CD14-positive monocyte (primary cell): ENCODE measurements at regions not wholly inside any gene's neighbourhood (a gene's known extent, or its start where the extent isn't known, plus 50 kb on each side); places are given as distances from the start of the nearest gene placed in this dataset.

Experiments
- DNase-seq, 3 donors: peaks; one replicate each; pipeline ENCODE4 v3.0.0-alpha.2; 2011 to 2022
- H2AFZ ChIP-seq: 2 replicates; pipeline ENCODE4 v1.6.0; 2012; ENCODE audit warnings: mild to moderate bottlenecking, low read depth, low read length, inconsistent platforms; ENCODE audit not compliant: insufficient read depth, poor library complexity, severe bottlenecking
- H3K27ac ChIP-seq, 2 donors: 1 replicate in 1 of 2; 2 replicates in 1 of 2; pipeline ENCODE4 v1.5.1; 2012 to 2013; ENCODE audit warnings: low read length in 2 of 2, control low read depth in 1 of 2, inconsistent platforms in 1 of 2, low read depth in 1 of 2, mild to moderate bottlenecking in 1 of 2
- H3K27me3 ChIP-seq, 2 donors: one replicate each; pipeline versions ENCODE4 v1.6.0 to v1.6.1; 2011 to 2013; ENCODE audit warnings: low read length in 2 of 2; ENCODE audit not compliant: control insufficient read depth in 2 of 2, insufficient read depth in 2 of 2
- H3K36me3 ChIP-seq, 2 donors: replicated peaks in 1 of 2; 1 replicate in 1 of 2; 2 replicates in 1 of 2; pipeline versions ENCODE4 v1.5.1 to v1.6.1; 2012 to 2013; ENCODE audit warnings: low read length in 2 of 2, control low read depth in 1 of 2, inconsistent platforms in 1 of 2, mild to moderate bottlenecking in 1 of 2; ENCODE audit not compliant: insufficient read depth in 2 of 2, control insufficient read depth in 1 of 2
- H3K4me1 ChIP-seq, 2 donors: 1 replicate in 1 of 2; 2 replicates in 1 of 2; pipeline versions ENCODE4 v1.5.1 to v1.6.1; 2012 to 2013; ENCODE audit warnings: low read length in 2 of 2, control low read depth in 1 of 2, inconsistent platforms in 1 of 2, mild to moderate bottlenecking in 1 of 2, moderate library complexity in 1 of 2; ENCODE audit not compliant: insufficient read depth in 2 of 2, control insufficient read depth in 1 of 2
- H3K4me2 ChIP-seq: replicated peaks from 2 replicates; pipeline ENCODE3; 2012; ENCODE audit warnings: low read length, moderate library complexity, mild to moderate bottlenecking; ENCODE audit not compliant: poor library complexity, severe bottlenecking; ENCODE audit errors: extremely low read depth
- H3K4me3 ChIP-seq, 3 experiments: fragments of 200-600 bp in 1 of 3; sonication (generic) in 1 of 3; replicated peaks in 1 of 3; 1 replicate in 2 of 3; 2 replicates in 1 of 3; pipeline ENCODE4 v1.5.1; 2011 to 2013; ENCODE audit warnings: low read length in 3 of 3, mild to moderate bottlenecking in 3 of 3, control low read depth in 2 of 3, low read depth in 2 of 3, inconsistent platforms in 1 of 3, moderate library complexity in 1 of 3
- H3K79me2 ChIP-seq: 2 replicates; pipeline ENCODE4 v1.6.0; 2012; ENCODE audit warnings: mild to moderate bottlenecking, control low read depth, inconsistent platforms, low read length, moderate library complexity; ENCODE audit not compliant: insufficient read depth
- H3K9ac ChIP-seq: 2 replicates; pipeline ENCODE4 v1.6.0; 2017; ENCODE audit warnings: low read length, mild to moderate bottlenecking; ENCODE audit not compliant: insufficient read depth, poor library complexity, severe bottlenecking
- H3K9me3 ChIP-seq, 2 donors: replicated peaks in 1 of 2; 1 replicate in 1 of 2; 2 replicates in 1 of 2; pipeline versions ENCODE4 v1.5.1 to v1.6.1; 2012 to 2013; ENCODE audit warnings: low read length in 2 of 2, control low read depth in 1 of 2; ENCODE audit not compliant: control insufficient read depth in 1 of 2, insufficient read depth in 1 of 2
- H4K20me1 ChIP-seq: 2 replicates; pipeline ENCODE4 v1.6.0; 2012; ENCODE audit warnings: mild to moderate bottlenecking, low read length, control low read depth, moderate library complexity; ENCODE audit not compliant: insufficient read depth
- H3K27ac Mint-ChIP-seq, 7 donors: one replicate each; pipeline ENCODE4 v1.8.0; 2020; ENCODE audit warnings: mild to moderate bottlenecking in 7 of 7, mixed read lengths in 7 of 7, moderate library complexity in 6 of 7, inconsistent platforms in 2 of 7
- H3K27me3 Mint-ChIP-seq, 3 donors: one replicate each; pipeline ENCODE4 v1.8.0; 2021 to 2022; ENCODE audit warnings: low read depth in 3 of 3, mild to moderate bottlenecking in 3 of 3, mixed read lengths in 3 of 3, moderate library complexity in 3 of 3, inconsistent platforms in 1 of 3
- H3K36me3 Mint-ChIP-seq, 2 donors: one replicate each; pipeline ENCODE4 v1.8.0; 2020; ENCODE audit warnings: mixed read lengths in 2 of 2, inconsistent platforms in 1 of 2, mild to moderate bottlenecking in 1 of 2
- H3K4me1 Mint-ChIP-seq: one replicate; pipeline ENCODE4 v1.8.0; 2020; ENCODE audit warnings: mild to moderate bottlenecking, mixed read lengths
- H3K4me3 Mint-ChIP-seq, 2 donors: one replicate each; pipeline ENCODE4 v1.8.0; 2020; ENCODE audit warnings: mild to moderate bottlenecking in 2 of 2, mixed read lengths in 2 of 2, moderate library complexity in 1 of 2
- H3K9me3 Mint-ChIP-seq, 7 donors: one replicate each; pipeline ENCODE4 v1.8.0; 2020 to 2022; ENCODE audit warnings: mixed read lengths in 7 of 7, mild to moderate bottlenecking in 6 of 7, moderate library complexity in 6 of 7, inconsistent platforms in 2 of 7
- CTCF ChIP-seq: fragments of 200-600 bp; IDR thresholded peaks from one replicate; pipeline ENCODE4 v1.8.0; 2022; ENCODE audit warnings: antibody characterized with exemption, mild to moderate bottlenecking
- WGBS: methylation state at CpG from one replicate; pipeline ENCODE4 v1.1.5; 2013; ENCODE audit warnings: missing lambda C conversion rate; ENCODE audit not compliant: insufficient coverage; 5-methylcytosine and 5-hydroxymethylcytosine counted together
- intact Hi-C, 2 donors: fragments of 100-400 bp; cut with micrococcal nuclease; formaldehyde crosslinking; loops; one replicate each; pipeline versions ENCODE4 v1.15.0 to v1.15.1; 2023

GRCh38 chr21:23881783-23882182, 1725.5 kb downstream of the MRPL39 start:
- H3K4me3 Mint-ChIP-seq = no peak overlapping the region
- Histone ChIP-seq H3K27ac (no peak overlapping the region), H3K36me3 (no peaks in the 10 kb centered on the region), H3K9me3 (peaks cover 0 to 2% of the 10 kb centered on the region in 2 donors), H3K4me1 (no peaks in the 10 kb centered on the region), H3K9ac (no peak overlapping the region), H3K27me3 (no peaks in the 10 kb centered on the region), H4K20me1 (no peaks in the 10 kb centered on the region), H3K79me2 (no peaks in the 10 kb centered on the region), H3K4me2 (no peak overlapping the region), H3K4me3 (no peak overlapping the region), H2AFZ (no peak overlapping the region)
- peaks cover 0 to 1% (median 0%) of the 10 kb centered on the region in 3 donors for H3K27me3 Mint-ChIP-seq
- H3K36me3 Mint-ChIP-seq = no peaks in the 10 kb centered on the region
- TF ChIP-seq CTCF = no peak
- H3K27ac Mint-ChIP-seq = no peak overlapping the region
- DNase-seq = no peak
- H3K9me3 Mint-ChIP-seq = peaks cover 1 to 15% (median 8%) of the 10 kb centered on the region in 7 donors
- intact Hi-C loops = no loop called here
- no CpG with 5 or more reads among the region's 4 CpGs for WGBS
- H3K4me1 Mint-ChIP-seq = no peaks in the 10 kb centered on the region

- DNase-seq = no peak
- no peaks in the 10 kb centered on the region for H3K79me2 ChIP-seq
- no peaks in the 10 kb centered on the region for H3K4me1 ChIP-seq
- H3K36me3 ChIP-seq = no peaks in the 10 kb centered on the region
- H3K9ac ChIP-seq = no peak overlapping the region
- no peak overlapping the region for H3K27ac ChIP-seq
- no peaks in the 10 kb centered on the region for H3K9me3 ChIP-seq
- Mint-ChIP-seq H3K27me3 (peaks cover 0 to 1% (median 0%) of the 10 kb centered on the region in 3 donors), H3K4me1 (no peaks in the 10 kb centered on the region), H3K36me3 (no peaks in the 10 kb centered on the region), H3K9me3 (peaks cover 0 to 7% (median 2%) of the 10 kb centered on the region in 7 donors), H3K4me3 (no peak overlapping the region), H3K27ac (no peak overlapping the region)
- H4K20me1 ChIP-seq = no peaks in the 10 kb centered on the region
- H3K4me2 ChIP-seq = no peak overlapping the region
- H2AFZ ChIP-seq = no peak overlapping the region
- 79% methylated on average over 3 of the region's 5 CpGs for WGBS
- TF ChIP-seq CTCF = no peak
- intact Hi-C loops = no loop called here
- no peaks in the 10 kb centered on the region for H3K27me3 ChIP-seq
- H3K4me3 ChIP-seq = no peak overlapping the region
Observed at GRCh38 chr21:23876925-23877558, 1730.2 kb downstream of the MRPL39 start.
